Suppressor macrophage treated with lipopolysaccharide for 4 hours (primary cell): ENCODE measurements at regions not wholly inside any gene's neighbourhood (a gene's known extent, or its start where the extent isn't known, plus 50 kb on each side); places are given as distances from the start of the nearest gene placed in this dataset.
"Not testable (repeated sequence)": the region's sequence is repeated elsewhere in the genome, so short reads cannot be mapped to it uniquely, and the experiment has no call there.

Source experiments
- DNase-seq: peaks from one replicate; pipeline ENCODE4 v3.0.0-alpha.2; 2020

- no peak for DNase-seq
These were observed 68.1 kb upstream of the IFFO2 start for GRCh38 chr1:19024532-19024931.

GRCh38 chr1:19023787-19024186 is 67.3 kb upstream of the IFFO2 start:
- DNase-seq: no peak

GRCh38 chr1:19021845-19022244 is 65.4 kb upstream of the IFFO2 start:
- DNase-seq: no peak

- not testable (repeated sequence) for DNase-seq
These were observed 62.8 kb upstream of the IFFO2 start for GRCh38 chr1:19019288-19019687.

- DNase-seq: no peak
These were observed 59.0 kb upstream of the IFFO2 start for GRCh38 chr1:19015476-19015875.

GRCh38 chr1:19014765-19015164 is 58.3 kb upstream of the IFFO2 start:
- no peak for DNase-seq

GRCh38 chr1:19013826-19014548 is 57.5 kb upstream of the IFFO2 start:
- DNase-seq: no peak

GRCh38 chr1:19011845-19012231 is 55.4 kb upstream of the IFFO2 start:
- DNase-seq: no peak

- DNase-seq: peak; percentile 95
These were observed 54.7 kb upstream of the IFFO2 start for GRCh38 chr1:19010995-19011844.

- DNase-seq: no peak
These were observed 54.0 kb upstream of the IFFO2 start for GRCh38 chr1:19010503-19010902.

- no peak for DNase-seq
These were observed 53.4 kb upstream of the IFFO2 start for GRCh38 chr1:19009882-19010321.

- DNase-seq: no peak
These were observed 52.8 kb upstream of the IFFO2 start for GRCh38 chr1:19009126-19009881.

- DNase-seq: no peak
These were observed 51.3 kb upstream of the IFFO2 start for GRCh38 chr1:19007491-19008441.

GRCh38 chr1:19006837-19007271 is 50.4 kb upstream of the IFFO2 start:
- no peak for DNase-seq
